VCaP (cell line): ENCODE measurements at regions not wholly inside any gene's neighbourhood (a gene's known extent, or its start where the extent isn't known, plus 50 kb on each side); places are given as distances from the start of the nearest gene placed in this dataset.

Source experiments
- H3K27ac ChIP-seq: fragments of 450-650 bp; 2 replicates; pipeline ENCODE4 v1.5.1; 2017
- CTCF ChIP-seq: fragments of 450-650 bp; conservative IDR thresholded peaks from 2 replicates; pipeline ENCODE4 v1.5.1; 2017; ENCODE audit warnings: mild to moderate bottlenecking, moderate library complexity

GRCh38 chr7:146008293-146008692, 108.3 kb upstream of the CNTNAP2 start:
- H3K27ac ChIP-seq = no peak overlapping the region
- TF ChIP-seq CTCF = no peak

GRCh38 chr7:146004805-146005204, 111.8 kb upstream of the CNTNAP2 start:
- no peak for TF ChIP-seq CTCF
- no peak overlapping the region for H3K27ac ChIP-seq

- TF ChIP-seq CTCF = no peak
Measured at GRCh38 chr7:146002431-146003078, 114.0 kb upstream of the CNTNAP2 start.

GRCh38 chr7:146002008-146002407, 114.6 kb upstream of the CNTNAP2 start:
- TF ChIP-seq CTCF = no peak
- H3K27ac ChIP-seq = no peak overlapping the region

More at GRCh38 chr7:146002431-146003078, 114.0 kb upstream of the CNTNAP2 start:
- H3K27ac ChIP-seq = no peak overlapping the region

- no peak overlapping the region for H3K27ac ChIP-seq
- TF ChIP-seq CTCF = no peak
Measured at GRCh38 chr7:146000882-146001281, 115.7 kb upstream of the CNTNAP2 start.

- TF ChIP-seq CTCF = no peak
- no peak overlapping the region for H3K27ac ChIP-seq
Measured at GRCh38 chr7:145989469-145989868, 127.1 kb upstream of the CNTNAP2 start.

- TF ChIP-seq CTCF = no peak
- H3K27ac ChIP-seq = no peak overlapping the region
Measured at GRCh38 chr7:145986248-145986874, 130.2 kb upstream of the CNTNAP2 start.
